ELF-1 (cell line): ENCODE measurements at regions not wholly inside any gene's neighbourhood (a gene's known extent, or its start where the extent isn't known, plus 50 kb on each side); places are given as distances from the start of the nearest gene placed in this dataset.
"Not testable (repeated sequence)": the region's sequence is repeated elsewhere in the genome, so short reads cannot be mapped to it uniquely, and the experiment has no call there.

Experiments
- DNase-seq: peaks from one replicate; pipeline ENCODE4 v3.0.0-alpha.2; 2016; ENCODE audit warnings: low read depth, low spot score

DNA sequence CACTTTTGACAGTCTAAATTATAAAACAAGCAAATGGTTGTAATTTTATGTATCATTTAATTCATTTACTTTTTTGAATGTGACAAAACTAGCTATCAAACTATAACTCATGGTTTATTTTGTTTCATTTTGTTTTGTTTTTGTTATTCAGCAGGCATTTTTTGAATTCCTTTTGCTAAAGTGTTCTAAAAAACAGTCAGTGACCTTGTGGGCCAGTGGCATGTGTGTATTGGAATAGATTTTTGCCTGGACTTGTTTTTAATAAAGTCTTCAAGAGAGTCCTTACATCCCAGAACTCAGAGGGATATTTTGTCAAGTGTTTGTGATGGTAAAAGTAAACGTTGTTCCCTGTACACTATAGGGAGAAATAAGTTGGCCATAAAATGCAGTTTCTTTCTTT, 369.7 kb upstream of the SYT1 start:
- DNase-seq = no peak

DNA sequence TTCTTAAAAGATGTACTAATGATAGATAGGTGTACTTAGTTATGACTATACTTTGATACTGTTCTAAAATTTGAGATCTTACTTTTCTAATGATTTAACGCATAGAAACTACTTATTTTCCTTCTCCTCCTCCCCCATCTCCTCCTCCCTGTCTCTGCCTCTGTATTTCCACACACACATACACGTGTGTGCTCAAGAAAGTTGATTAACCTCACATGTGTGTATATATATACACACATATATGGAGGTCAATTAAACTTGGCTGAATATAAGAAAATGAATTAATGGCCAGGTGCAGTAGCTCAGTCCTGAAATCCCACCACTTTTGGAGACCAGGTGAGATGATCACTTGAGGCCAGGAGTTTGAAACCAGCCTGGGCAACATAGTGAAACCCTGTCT, 362.7 kb upstream of the SYT1 start:
- DNase-seq = no peak

DNA sequence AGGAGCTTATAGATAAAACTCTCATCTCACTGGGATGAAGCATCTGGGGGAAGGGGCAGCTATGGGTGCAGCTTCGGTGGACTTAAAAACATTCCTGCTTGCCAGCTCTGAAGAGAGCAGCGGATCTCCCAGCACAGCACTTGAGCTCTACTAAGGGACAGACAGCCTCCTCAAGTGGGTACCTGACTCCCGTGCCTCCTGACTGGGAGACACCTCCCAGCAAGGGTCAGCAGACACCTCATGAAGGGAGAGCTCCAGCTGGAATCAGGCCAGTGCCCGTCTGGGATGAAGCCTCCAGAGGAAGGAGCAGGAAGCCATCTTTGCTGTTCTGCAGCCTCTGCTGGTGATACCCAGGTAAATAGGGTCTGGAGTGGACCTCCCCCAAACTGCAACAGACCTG, 345.2 kb upstream of the SYT1 start:
- DNase-seq = no peak

DNA sequence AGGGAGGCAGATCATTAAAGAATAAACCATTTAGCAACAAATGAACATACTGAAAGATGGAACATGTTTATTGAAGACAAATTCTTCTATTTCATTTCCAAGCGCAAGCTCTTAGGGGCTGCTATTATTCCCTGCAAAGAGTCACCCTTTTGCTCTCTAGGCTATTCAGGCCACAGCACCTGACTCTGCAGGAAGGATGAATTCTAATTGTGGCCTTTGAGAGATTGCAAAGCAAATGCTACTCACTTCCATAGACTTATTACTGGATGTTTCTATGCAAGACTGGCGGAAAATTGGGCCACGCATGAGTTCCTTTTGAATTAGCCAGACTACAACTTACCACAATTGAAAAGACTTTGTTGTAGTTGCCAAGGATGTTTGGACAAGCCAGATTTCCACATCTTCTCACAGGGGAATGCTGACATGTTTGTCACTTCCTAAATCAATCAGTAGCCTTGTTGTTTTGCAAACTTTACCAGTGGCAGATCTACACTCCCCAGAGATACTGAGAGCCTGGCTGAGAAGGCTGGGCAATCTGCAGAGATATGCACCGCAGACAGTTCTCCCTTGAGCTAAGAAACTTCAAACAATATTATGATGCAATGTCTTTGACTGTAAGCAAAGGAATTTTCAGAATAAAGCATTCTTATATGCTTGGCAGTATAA, 334.3 kb upstream of the SYT1 start:
- no peak for DNase-seq

DNA sequence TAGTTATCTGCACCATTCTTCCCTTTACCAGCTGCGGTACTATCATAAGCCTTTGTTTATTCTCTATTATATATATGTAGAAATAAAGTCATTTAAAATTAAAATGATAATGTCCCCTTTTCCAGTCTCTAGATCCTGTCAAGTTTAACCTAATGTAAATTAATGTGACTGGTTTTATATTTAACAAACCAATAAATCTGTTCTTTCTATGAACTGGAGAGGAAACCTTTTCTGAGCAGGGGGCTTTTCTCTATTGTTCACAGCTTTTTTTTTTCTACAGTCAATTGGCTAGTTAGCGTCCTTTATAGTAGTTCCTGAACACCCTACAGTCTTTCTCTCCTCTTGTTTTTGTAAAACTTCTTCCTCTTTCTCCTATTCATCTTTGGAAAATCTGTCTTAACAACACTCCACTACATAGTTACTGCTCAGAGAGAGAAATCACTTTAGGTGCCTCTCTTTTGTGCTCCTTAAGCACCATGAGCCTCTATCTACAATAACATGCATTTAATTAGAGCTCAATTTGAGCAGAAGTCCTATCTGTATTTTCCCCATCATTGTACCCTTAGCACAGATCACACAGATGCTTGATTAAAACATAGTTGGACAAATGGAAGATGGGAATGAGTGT, 332.6 kb upstream of the SYT1 start:
- no peak for DNase-seq

DNA sequence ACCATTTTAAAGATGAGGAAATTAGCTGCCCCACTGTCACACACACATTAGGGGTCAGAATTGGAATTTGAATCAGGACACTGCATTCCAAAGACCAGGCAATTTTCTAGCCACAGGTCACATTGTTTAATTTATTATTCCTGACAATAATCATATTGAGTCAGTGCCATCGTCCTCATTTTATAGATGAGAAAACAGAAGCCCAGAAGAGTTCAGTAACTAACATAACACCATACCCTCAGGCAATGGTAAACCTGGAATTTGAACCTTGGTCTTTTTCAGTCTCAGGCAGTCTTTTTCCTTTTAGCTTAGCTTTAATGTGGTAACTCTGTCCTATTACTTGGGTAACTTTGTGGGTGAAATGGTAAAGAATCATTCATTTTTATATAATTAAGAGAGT, 330.3 kb upstream of the SYT1 start:
- DNase-seq = no peak

DNA sequence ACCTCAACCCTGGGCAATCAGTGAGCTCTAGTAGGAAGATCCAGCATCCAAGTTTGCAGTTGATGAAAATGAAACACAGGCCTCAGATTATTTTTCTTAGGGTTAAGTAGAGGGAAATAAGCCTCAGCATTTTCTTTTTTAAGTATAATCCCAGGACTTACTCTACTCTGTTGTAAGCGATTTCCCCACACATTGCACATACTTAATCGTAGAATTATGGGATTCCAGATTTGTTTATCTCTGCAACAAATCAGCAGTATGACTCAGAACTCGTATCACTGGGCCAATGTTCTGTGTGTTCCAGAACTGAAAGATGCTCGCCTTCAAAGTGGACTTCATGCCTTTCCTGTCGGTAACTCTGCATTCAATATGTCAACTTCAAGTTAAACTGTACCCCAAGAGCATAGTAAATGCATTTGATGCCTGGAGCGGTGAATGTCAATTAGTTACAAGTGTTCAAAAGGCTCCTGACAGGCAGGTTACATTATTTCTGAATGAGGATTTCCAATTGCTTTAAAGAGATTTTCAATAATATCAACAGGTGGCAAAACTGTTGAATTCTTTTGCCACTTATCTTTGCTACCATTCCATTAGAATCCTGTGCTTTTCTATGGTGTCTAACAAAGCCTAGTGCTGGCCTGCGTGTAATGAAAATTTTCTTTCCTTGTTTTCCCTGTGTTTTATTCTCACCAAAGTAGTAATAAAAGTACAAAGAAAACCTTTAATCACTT, 323.8 kb upstream of the SYT1 start:
- no peak for DNase-seq

DNA sequence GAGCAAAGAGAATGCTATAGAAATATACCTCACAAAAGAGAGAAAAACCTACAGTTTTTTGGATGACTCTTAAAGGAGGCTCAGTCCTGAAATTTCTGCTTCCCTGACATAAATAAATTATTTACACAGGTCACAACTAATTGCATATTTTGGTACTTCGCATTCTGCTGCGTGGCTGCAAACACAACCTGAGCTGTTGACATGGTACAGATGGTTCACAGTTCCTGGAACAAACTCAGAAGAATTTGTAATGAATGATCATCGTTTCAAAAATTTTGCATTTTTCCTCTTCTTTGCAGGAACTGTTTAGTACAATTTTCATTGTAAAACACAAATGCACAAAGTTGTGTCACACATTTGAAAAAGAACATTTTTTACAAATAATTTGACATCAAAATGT, 313.7 kb upstream of the SYT1 start:
- DNase-seq = no peak

DNA sequence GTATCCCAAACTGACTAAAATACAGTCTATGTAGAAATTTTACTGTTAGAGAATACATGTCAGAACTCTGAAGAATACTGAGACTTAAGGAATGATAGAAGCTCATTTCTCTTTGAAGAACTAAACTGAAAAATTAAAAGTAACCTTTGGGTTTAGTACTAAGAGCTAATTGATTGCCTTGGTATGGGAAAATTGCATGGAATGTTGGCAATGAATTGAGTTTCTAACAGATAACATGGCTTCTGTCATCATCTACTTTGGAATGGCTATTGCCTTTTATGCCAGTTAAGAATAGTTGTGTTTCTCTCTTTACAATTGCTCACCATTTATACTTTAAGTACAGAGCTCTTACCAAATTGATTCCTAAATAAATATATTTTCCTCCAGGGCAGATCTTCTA, 308.8 kb upstream of the SYT1 start:
- DNase-seq = no peak

DNA sequence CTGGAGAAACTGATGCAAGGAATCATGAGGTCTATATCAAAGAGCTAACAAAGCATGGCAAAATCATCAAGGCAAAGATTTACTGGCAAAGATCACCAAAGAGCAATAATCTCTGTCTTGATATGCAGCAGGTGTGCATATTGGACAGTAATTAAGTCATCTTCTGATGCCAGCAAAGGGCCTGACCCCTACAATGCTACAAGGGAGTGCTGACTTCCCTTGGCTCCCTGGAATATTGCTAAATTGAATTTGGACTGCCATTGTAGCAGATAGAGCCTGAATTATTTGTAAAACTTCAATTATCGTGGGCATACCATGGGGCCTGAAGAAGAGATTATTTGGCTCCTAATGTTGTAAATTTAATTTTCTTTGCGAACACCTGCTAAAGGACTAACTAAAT, 307.9 kb upstream of the SYT1 start:
- DNase-seq = no peak

DNA sequence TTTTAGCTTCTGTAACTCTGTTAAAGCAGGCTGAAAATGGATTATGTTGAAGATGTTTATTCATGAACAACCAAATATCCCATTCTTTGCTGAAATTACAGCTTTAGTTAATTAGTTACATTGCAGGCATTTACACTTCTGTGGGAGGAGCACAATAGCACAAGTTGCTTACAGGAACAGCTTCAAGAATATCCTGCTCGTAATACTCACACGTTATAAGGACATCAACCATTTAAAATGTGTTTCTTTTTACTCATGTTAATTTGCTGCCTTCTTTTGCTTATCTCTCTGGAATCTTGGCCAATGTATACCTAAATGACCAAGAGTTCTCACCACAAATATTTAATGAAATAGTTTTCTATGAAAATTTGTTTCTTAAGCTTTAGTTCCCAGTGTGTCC, 305.2 kb upstream of the SYT1 start:
- DNase-seq = no peak

DNA sequence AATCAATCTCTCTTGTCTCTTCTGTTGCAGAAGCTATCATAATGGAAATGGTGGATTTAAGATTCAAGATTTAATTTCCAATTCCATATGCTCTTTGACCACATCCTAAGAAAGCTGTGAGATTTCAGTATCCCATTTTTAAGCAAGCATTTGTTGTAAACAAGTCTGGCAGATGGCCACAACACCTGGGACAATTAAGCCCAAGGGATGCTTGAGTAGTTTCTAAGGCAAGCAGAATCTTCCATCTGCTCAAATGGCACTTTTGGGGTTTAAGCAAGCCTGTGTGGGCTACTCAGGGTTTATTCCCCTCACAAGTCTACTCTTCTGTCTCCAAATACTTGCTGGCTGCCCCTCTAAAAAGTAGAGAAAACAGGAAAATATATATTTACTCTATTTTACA, 304.7 kb upstream of the SYT1 start:
- no peak for DNase-seq

DNA sequence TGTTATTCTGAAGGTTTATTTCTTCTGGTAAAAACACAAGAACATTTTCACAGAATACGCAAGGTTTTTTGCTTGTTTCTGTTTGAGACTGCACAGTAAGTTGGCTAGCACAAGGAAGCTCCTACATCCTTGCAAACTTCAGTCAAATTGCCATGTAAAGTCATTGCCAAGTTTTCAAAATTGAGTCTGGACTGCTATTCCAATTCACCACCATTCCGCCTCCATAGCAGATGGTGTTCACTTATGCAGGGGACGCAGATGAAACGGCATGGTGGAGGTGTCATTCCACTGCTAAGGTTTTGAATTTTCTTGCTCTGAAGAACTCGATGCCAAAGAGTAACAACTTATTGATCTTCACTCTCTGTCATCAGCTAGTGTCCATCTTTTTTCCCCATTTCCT, 303.9 kb upstream of the SYT1 start:
- no peak for DNase-seq

DNA sequence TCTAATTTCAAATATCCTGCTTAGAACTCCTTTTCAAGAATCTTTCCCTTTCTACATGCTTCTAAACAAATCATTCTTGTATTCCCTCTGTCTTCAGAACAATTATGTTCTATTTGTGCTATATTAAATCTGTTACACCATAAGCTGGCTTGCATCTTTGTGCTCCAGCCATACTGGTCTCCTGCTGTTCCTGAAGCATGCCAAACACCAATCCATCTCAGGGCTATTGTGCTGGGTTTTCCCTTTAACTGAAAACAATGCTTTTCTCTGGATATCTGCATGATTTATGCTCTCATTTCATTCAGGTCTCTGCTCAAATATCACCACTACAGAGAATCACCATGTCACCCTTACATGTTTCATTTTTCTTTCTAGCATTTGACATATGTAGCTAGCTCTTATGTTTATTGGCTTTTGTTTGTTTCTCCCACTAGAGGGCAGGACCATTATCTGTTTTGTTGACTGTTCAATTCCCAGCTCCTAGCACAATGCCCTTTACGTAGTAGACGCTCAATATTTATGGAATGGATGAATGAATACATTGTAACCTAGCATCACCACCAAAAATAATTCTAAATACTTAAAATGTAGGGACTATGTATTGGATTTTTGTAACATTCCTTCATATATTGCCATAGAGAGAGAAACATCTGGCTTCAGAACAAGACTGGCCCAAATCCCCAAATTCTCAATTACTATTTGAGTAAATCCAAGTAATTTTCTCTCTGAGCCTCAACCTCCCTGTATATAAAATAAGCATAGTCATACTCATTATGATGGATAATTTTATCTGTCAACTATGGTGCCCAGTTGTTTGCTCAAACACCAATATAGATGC, 302.0 kb upstream of the SYT1 start:
- no peak for DNase-seq

DNA sequence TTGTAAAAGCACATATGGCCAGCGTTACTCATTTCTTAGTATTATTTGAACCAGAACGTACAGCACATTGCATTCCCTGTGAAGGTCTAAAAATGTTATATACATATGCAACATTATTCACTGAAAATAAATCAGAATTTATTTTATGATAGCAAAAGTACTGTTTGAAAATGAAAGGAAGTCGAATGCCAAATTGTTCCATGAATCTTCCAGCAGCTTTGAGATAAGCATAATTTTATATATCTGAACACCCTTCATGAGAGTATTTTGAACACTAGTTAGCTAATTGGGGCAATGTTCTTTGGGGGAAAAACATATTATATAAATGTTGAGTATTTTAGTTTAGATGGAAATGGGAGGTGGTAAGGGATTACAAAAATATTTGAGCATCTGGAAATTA, 300.7 kb upstream of the SYT1 start:
- no peak for DNase-seq

DNA sequence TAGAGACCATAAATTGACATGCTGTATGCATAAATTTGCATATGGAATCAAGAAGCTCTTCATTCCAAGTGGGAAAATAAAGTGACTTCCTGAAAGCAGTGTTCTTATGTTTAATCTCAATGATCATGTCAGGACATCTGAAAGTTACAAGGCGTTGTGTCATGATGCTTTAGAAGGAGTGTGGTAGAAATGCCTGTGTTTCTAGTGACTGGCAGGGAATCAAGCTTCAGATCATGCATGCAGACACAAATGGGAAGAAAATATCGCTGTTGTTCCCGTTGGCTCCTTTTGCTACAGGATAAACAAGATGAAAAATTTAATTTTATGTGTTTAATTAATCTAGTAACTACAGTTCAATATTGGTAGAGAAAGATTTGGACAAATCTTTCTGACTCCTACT, 298.1 kb upstream of the SYT1 start:
- no peak for DNase-seq

DNA sequence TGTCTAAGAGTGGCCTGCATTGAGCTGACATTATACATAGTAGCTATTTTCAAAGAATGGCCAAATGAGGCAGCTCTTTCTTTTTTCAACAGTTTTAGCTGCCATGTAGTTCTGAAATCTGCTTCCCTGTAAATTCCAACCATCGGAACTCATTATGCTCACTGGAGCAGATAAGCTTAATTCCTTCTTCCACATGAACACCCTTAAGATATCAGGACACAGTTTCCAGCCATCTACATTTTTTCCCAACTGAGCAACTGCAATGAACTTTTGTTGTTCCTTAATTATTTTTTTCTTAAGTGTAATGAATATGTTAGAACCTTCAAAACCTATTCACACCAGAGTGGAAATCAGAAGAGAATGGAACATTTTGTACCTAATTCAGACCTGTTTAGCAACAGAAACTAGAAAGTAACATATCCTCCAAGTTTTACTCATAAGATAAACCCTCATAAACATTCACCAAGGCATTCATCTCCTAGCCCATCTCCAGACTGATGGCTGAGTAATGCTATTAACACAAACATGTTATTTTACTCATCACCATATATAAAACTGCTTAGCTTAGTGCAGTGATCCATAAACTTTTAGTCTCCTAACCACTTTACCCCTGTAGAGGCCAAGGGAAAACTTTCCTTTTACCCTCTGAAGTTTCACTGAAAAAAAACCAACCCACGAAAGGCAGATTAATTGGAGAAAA, 296.1 kb upstream of the SYT1 start:
- no peak for DNase-seq

DNA sequence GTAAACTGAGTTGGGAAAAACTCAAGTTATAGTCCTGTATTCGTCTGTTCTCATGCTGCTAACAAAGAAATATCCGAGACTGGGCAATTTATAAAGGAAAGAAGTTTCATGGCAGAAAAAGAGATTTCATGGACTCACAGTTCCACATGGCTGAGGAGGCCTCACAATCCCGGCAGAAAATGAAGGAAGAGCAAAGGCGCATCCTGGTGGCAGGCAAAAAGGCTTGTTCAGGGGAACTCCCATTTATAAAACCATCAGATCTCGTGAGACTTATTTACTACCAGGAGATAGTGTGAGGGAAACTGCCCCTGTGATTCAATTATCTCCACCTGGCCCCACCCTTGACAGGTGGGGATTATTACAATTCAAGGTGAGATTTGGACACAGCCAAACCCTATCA, 292.6 kb upstream of the SYT1 start:
- DNase-seq = peak; percentile 8

DNA sequence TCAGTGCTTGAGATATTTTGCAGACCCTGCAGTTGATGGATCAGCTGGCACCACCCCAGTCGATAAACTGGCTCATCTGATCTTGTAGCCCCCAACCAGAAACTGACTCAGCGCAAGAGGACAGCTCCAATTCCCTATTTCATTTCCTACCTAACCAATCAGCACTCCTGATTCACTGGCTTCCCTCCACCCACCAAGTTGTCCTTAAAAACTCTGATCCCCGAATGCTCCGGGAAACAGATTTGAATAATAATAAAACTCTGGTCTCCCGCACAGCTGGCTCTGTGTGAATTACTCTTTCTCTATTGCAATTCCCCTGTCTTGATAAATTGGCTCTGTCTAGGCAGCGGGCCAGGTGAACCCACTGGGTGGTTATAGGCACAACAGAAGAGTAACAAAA, 289.4 kb upstream of the SYT1 start:
- DNase-seq = not testable (repeated sequence)

DNA sequence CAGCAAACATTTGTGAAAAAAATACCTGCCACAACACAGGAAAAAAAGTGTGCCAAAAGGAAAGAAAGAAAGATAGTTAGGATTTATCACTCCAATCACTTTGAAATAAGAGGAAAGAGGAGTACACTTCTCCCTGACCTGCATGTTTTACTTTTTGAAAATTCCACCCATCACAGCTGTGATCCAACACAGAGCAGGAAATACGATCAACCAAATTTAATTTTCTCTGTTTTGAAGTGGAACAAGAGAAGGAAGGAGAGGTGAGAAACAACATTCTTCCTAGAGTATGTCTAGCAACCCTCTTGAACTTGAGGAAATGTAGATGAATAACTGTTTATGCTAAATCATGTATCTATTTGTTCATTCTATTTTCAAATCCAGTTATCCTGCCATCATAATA, 284.7 kb upstream of the SYT1 start:
- no peak for DNase-seq

DNA sequence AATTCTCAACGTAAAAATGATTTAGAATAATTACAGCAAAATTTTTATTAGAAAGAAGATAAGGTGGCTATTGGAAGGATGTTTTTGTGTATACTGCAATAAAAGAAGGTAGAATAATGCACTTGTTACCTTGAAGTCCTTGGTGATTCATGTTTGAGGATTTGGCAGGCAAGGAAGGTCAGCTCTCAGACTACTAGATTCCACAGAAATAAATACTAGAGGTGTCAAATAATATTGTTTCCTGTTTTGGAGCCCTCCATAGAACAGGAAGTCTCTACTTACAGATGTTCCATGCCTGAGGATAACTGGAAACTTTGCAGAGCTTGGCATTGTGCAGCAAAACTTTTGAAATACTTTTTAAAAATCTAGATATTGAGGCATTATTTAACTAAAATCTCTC, 284.3 kb upstream of the SYT1 start:
- DNase-seq = no peak

DNA sequence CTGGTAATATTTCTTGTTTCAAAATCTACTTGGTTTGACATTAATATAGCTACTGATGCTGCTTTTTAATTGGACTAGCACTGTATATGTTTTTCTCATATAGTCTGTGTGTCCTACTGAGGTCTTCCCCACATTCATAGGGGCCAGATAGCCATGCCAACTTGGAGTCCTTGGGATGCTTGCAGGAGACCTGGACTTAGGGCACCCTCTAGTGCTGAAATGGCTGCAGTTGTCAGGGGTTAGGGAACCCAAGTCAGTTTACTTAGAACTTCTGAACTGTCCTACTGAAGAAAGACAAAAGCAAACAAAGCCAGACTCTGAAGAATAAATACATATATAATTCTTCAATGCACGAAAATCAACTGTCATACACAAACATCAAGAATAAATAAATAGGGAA, 279.9 kb upstream of the SYT1 start:
- peak; percentile 37 for DNase-seq
